OCI-LY7 (cell line): ENCODE measurements at regions not wholly inside any gene's neighbourhood (a gene's known extent, or its start where the extent isn't known, plus 50 kb on each side); places are given as distances from the start of the nearest gene placed in this dataset.

Experiments used
- EZH2phosphoT487 ChIP-seq: fragments of 200-600 bp; sonication (generic); IDR thresholded peaks from 2 replicates; pipeline ENCODE4 v1.6.1; 2018; ENCODE audit warnings: low read depth, borderline replicate concordance, mild to moderate bottlenecking, mixed run types, antibody characterized with exemption, low read length, moderate library complexity, mixed read lengths
- TF ChIP-seq, protein P1 (sequence below): fragments of 200-600 bp; sonication (generic); conservative IDR thresholded peaks from 2 replicates; pipeline ENCODE4 v1.5.1; 2014; ENCODE audit warnings: mild to moderate bottlenecking, antibody characterized with exemption, low read length, moderate library complexity, mixed read lengths

DNA sequence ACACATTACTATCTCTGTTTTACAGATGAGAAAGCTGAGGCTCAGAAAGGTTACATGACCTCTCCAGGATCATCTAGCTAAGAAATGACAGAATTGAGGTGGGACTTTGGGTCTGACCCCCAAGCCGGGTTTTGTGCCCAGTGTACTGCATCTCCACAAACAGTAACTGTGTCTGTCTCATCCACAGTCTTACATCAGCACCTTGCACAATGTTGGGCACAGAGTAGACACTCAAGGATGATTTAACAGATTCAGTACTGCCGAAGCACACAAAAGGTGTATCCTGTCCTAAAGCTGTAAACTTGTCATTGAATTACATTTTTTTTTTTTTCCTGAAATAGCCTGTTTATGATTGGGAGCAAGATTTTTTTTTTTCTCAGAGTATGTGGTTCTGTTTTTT lies 84.8 kb downstream of the ADCYAP1 start:
- TF ChIP-seq, protein P1, sequence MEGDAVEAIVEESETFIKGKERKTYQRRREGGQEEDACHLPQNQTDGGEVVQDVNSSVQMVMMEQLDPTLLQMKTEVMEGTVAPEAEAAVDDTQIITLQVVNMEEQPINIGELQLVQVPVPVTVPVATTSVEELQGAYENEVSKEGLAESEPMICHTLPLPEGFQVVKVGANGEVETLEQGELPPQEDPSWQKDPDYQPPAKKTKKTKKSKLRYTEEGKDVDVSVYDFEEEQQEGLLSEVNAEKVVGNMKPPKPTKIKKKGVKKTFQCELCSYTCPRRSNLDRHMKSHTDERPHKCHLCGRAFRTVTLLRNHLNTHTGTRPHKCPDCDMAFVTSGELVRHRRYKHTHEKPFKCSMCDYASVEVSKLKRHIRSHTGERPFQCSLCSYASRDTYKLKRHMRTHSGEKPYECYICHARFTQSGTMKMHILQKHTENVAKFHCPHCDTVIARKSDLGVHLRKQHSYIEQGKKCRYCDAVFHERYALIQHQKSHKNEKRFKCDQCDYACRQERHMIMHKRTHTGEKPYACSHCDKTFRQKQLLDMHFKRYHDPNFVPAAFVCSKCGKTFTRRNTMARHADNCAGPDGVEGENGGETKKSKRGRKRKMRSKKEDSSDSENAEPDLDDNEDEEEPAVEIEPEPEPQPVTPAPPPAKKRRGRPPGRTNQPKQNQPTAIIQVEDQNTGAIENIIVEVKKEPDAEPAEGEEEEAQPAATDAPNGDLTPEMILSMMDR, result no peak
- no peak for TF ChIP-seq EZH2phosphoT487
